GM12873 (cell line): ENCODE measurements at regions not wholly inside any gene's neighbourhood (a gene's known extent, or its start where the extent isn't known, plus 50 kb on each side); places are given as distances from the start of the nearest gene placed in this dataset.

Experiments used
- TF ChIP-seq, protein P1 (sequence below): IDR thresholded peaks from 2 replicates; pipeline ENCODE4 v1.5.1; 2012; ENCODE audit warnings: low read depth, mild to moderate bottlenecking, moderate library complexity, low read length, control low read depth; ENCODE audit not compliant: insufficient read depth; ENCODE audit errors: missing control alignments

DNA sequence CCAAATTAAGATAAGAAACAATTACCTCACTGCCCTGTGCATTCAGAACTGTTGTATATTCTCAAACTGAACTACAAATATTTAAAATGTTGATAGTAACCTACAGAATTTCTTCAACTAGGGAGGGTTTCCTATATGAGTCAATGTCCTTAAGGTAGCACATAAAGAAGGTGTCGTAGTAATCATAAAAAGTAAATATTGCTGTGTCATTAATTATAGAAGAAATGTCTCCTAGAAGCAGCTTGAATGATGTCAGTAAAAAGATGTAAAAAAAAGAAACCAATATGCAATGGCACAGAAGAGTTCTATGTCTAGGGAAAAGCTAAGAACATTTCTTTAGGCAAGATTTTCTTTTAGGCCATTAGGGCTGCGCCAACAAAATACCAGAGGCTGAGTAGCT is 559.6 kb upstream of the EPHA5 start:
- TF ChIP-seq, protein P1, sequence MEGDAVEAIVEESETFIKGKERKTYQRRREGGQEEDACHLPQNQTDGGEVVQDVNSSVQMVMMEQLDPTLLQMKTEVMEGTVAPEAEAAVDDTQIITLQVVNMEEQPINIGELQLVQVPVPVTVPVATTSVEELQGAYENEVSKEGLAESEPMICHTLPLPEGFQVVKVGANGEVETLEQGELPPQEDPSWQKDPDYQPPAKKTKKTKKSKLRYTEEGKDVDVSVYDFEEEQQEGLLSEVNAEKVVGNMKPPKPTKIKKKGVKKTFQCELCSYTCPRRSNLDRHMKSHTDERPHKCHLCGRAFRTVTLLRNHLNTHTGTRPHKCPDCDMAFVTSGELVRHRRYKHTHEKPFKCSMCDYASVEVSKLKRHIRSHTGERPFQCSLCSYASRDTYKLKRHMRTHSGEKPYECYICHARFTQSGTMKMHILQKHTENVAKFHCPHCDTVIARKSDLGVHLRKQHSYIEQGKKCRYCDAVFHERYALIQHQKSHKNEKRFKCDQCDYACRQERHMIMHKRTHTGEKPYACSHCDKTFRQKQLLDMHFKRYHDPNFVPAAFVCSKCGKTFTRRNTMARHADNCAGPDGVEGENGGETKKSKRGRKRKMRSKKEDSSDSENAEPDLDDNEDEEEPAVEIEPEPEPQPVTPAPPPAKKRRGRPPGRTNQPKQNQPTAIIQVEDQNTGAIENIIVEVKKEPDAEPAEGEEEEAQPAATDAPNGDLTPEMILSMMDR = no peak

DNA sequence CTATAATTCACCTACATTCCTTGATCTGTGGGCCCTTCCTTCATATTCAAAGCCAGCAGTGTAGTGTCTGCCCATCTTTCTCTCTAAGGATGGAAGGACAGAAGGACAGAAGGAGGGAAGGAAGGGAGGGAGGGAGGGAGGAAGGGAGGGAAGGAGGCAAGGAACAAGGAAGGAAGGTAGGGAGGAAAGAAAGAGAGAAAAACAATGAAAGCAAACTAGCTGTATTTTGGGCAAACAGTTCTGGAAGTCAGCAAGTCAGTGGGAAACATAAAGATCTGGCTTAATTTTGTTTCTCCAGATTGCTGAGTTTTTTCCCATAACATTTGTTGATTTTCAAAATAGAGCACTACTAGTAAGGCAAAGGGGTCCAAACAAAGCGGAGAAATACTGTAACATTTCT is 555.2 kb upstream of the EPHA5 start:
- TF ChIP-seq, protein P1 = no peak

DNA sequence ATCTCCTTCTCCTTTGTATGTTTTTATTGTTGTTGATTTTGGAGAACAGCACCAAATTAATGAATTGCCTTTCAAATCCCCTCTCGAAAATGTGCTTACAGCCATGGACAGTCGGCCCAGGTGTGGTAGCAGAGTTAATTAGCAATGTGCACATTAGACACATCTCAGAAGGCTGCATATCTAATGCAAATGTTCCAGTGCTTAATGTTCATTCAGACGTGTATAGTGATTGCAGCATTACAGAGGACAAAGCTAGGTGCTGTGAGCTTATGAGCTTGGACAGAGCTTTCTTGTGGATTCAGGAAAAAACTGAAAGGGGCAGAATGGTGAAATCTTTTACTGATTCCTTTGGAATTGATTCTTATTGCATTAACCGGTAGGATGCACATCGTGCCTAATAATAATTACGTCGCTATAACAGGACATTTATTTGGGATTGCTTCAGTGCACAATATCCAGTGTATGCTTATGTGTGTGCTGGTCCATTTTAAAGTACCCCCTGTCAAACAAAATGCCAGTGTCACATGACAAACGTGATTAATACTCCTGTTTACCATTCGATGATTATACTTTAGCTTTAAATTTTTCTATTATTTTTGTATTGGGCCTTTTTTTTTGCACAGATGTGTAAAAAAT is 552.9 kb upstream of the EPHA5 start:
- TF ChIP-seq, protein P1 = no peak

DNA sequence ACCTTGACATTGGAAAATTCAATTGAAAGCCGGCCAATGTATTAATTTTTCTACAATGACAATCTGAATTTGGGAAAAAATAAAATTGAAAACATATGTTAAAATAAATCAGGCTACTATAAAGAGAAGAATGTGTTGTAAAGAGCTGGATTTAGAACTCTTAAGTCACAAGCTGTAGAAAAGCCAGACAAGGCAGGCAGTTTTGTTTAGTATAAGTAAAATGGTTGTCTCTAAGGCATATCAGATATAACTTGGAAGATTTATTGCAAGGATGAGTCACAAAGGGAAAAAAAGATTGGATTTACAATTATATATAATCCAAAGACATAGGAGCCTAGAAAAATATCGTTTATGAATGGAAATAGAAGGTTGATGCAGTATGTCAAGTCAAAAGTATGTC is 549.1 kb upstream of the EPHA5 start:
- TF ChIP-seq, protein P1 = no peak

DNA sequence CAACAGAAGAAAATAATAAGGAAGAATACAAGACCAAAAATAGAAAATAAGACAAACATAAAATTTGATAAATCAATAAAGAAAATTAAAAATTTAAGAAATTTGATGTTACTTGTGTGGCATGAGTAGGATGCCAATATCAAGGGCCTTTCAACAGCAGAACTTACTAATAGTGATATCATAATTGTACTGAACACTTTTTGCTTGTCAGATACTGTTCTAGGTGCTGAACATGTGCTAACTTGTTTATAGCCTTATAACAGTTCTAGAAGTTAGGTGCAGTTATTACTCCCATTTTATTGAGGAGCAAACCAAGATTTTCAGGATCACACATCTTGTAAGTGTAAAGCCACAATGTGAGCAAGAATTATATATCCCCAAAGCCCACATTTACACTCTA is 546.0 kb upstream of the EPHA5 start:
- TF ChIP-seq, protein P1 = no peak

DNA sequence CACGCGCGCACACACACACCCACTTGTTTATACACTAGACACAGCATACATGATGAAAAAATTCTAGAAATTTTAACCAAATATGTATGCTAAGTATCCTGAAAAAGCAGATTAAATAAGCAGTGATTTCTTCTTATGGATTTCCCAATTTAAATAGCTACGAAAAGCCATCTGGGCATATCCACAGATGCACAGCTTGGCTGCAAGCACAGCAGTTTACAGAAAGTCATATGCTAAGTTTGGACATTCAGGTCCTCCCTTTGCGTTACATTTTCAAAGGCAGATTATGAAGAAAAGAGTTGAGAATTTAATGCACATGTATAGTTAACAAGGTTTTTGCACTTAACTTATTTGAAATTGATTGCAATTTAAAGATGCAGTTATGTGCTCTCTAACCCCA is 542.2 kb upstream of the EPHA5 start:
- TF ChIP-seq, protein P1 = no peak

DNA sequence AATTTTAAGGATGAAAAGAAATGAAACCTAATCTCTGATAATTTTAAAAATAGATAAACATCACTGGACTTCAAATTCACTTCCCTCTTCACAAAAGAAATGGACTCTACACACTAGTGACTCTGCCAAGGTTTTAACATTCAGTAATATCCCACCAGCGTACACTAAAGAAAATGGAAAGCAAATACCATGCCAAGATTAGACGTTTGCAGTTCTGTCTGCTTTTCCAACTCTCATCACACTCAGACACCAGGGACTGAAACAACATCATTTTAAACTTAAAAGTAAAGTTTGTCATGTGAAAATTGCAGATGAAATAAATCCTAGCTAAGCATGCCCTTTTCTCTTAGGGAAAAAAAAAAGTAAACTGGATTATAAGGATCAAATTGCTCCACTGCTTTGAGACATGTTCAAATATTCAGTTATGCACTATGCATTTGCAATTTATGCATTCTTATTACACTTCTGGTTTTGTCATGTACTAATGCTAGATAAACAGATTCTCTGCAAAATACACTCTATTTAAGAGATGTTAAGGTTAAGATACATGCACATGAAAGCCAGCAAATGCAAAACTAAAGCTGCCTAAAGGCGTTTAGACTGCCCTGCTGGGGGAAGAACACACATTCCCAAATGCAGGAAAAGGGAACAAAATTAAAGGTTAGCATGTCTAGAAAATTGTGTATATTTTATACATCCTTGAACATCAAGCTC is 534.4 kb upstream of the EPHA5 start:
- TF ChIP-seq, protein P1 = no peak
